ENCODE measurements at regions not wholly inside any gene's neighbourhood (a gene's known extent, or its start where the extent isn't known, plus 50 kb on each side); places are given as distances from the start of the nearest gene placed in this dataset.
"Not testable (repeated sequence)": the region's sequence is repeated elsewhere in the genome, so short reads cannot be mapped to it uniquely, and the experiment has no call there.

GRCh38 chrX:20711366-20711765 is 444.7 kb upstream of the RPS6KA3 start:
- no peak for DNase-seq

- DNase-seq: no peak
These were observed 426.4 kb upstream of the RPS6KA3 start for GRCh38 chrX:20693078-20693477.

GRCh38 chrX:20686256-20686655 is 419.5 kb upstream of the RPS6KA3 start:
- no peak for DNase-seq

GRCh38 chrX:20685652-20686051 is 418.9 kb upstream of the RPS6KA3 start:
- no peak for DNase-seq

DNA sequence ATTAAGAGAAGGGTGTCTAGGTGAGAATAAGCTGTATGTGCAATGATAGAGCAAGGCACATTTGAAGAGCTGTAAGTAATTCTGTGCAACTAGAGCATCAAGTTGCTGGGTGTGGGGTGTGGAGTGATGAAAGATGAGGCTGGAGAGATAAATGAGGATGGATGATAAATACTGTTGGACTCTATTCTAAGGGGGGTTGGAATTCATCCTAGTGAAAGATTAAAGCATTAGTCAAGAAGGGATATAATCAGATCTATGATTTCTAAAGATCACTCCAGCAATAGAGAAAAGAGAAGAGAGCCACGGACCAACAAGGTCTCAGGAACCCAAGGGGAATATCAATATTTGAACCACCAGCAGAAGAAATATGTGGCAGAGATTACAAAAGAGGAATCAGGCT is 415.0 kb upstream of the RPS6KA3 start:
- no peak for DNase-seq

DNA sequence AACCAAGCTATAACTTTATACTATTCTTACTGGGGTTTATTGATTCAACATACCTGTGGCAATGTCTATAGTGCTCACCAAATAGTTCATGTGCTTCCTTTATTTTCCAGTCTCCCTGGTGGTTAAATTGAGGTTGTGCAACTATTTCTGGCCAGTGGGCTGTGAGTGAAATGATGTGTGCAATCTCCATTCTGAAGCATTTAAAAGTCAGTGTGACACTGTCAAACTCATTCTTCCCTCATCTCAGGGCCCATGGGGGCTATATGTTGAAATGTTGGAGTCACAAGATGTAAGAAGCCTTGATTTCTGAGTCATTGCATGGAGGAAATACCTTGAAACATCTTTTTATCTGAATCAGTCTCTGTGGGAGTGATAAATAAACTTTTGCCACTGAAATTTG is 414.3 kb upstream of the RPS6KA3 start:
- DNase-seq: no peak

GRCh38 chrX:20672476-20672875 is 405.8 kb upstream of the RPS6KA3 start:
- DNase-seq: no peak

- DNase-seq: not testable (repeated sequence)
These were observed 405.0 kb upstream of the RPS6KA3 start for GRCh38 chrX:20671746-20672145.

- no peak for DNase-seq
These were observed 403.9 kb upstream of the RPS6KA3 start for GRCh38 chrX:20670611-20671010.

DNA sequence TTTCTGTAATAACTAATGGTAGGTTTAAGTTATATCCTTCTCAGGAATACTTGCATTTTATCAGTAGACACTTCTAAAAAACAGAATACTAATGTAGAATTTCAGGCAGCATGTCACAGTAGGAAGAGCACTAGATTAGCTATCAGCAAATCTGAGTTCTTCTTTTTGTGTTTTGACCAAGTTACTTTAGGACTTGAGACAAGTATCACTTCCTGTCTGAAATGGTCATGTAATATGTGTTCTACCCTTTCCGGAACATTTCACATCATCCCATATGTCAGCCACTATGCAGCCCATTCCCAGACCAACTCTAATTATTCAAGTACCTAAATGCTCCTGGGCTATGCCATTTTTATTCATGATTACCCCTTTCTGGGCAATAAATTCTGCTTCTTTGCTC is 401.8 kb upstream of the RPS6KA3 start:
- DNase-seq: no peak

GRCh38 chrX:20666331-20666730 is 399.6 kb upstream of the RPS6KA3 start:
- DNase-seq: no peak

DNA sequence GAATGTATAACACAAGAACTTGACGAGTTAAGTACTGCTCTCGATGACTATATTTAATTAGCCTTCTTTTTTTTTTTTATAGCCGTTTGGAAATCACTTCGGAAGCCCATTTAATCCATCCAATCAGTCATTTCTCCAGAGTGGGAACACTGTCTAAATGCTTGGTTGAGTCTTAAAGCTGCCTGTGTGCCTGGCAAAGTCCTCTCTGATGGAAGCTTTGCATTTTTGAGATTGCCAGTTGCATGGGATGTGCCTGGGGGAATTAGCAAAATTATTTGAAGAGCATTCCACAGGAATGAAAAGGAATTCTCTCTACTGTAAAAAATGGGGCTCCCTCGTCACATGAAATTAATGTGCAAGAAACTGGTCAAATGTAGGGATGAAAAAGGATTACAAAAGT is 398.8 kb upstream of the RPS6KA3 start:
- DNase-seq: no peak

DNA sequence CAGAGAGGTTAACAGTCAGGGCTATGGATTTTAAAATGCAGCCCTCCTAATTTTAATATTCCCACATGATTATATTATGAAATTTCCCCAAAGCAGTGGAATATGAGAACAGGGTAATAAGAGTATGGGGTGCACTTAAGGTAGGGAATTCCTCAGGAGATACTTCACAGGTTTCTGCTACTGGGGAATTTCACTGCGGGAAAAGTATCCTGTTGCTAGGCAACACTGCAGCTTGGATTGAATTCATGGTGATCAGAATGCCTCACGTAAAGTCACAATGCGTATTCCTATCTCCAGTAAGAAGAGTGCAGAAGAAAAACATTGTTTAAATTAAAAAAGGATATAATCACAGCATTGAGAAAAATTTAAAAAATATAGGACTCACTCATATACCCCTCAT is 398.1 kb upstream of the RPS6KA3 start:
- DNase-seq: no peak

- no peak for DNase-seq
These were observed 397.4 kb upstream of the RPS6KA3 start for GRCh38 chrX:20664131-20664530.

- no peak for DNase-seq
These were observed 396.6 kb upstream of the RPS6KA3 start for GRCh38 chrX:20663336-20663735.

GRCh38 chrX:20656721-20657120 is 390.0 kb upstream of the RPS6KA3 start:
- no peak for DNase-seq

GRCh38 chrX:20654596-20655106 is 387.9 kb upstream of the RPS6KA3 start:
- no peak for DNase-seq

- no peak for DNase-seq
These were observed 386.4 kb upstream of the RPS6KA3 start for GRCh38 chrX:20653070-20653469.

DNA sequence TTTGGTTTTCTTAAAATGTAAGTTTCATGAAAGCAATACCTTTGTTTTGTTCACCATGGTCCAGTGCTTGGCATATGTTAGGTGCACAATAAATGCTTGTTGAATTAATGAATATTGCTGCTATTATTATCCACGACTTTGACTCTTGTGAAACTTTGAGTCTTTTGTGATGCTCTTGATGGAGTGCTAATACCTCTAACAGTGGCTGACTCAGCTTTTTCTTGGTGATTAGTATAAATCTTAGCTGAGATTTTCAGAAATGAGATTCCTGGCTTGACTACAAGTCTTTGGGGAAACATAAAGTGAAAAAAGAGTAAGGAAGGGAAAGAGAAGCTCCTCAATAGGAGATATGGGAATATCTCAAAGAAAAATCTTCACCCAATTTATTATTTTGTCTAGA is 375.2 kb upstream of the RPS6KA3 start:
- no peak for DNase-seq

- DNase-seq: no peak
These were observed 372.4 kb upstream of the RPS6KA3 start for GRCh38 chrX:20639115-20639514.

- no peak for DNase-seq
These were observed 370.6 kb upstream of the RPS6KA3 start for GRCh38 chrX:20637351-20637750.

- no peak for DNase-seq
These were observed 366.7 kb upstream of the RPS6KA3 start for GRCh38 chrX:20633451-20633850.

DNA sequence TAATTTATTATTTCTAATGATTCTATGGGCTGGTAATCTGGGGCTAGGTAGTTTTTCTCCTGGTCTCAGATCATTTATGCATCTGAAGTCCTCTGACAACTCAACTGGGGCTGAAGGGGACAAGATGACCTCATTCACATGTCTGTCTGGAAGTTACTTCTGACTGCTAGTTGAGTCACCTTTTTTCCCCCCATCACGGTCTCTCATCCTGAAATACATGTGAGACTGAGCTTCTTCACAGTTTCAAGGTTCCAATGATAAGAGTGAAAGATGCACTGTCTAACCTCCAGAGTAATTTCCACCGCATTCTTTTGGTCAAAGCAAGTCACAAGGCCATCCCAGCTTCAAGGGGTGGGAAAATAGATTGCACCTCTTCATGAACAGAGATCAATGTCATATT is 356.7 kb upstream of the RPS6KA3 start:
- DNase-seq: no peak

- DNase-seq: no peak
These were observed 353.6 kb upstream of the RPS6KA3 start for GRCh38 chrX:20620306-20620705.

DNA sequence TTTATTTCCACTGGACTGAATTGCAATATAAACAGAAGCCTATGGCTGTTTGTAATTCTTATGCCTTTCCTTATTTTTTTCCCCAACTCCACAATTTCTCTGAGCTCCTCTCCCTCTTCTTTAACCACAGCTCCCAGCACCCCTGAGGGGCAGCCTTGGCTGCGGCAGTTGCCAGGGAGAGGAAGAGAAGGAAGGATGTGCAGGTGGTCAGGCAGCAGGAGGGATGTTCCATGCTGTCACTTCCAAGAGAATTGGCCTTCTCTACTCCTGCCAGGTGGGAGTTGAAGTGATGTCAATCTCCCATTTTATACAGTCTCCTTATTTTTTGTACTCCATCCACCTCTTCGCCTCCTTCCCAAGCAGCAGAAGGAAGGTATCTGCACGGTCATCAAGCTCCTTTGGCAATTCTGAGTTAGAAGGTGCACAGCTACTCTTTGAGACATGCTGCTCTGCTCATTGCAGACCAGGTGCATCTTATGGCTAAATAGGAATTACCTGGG is 343.3 kb upstream of the RPS6KA3 start:
- no peak for DNase-seq

DNA sequence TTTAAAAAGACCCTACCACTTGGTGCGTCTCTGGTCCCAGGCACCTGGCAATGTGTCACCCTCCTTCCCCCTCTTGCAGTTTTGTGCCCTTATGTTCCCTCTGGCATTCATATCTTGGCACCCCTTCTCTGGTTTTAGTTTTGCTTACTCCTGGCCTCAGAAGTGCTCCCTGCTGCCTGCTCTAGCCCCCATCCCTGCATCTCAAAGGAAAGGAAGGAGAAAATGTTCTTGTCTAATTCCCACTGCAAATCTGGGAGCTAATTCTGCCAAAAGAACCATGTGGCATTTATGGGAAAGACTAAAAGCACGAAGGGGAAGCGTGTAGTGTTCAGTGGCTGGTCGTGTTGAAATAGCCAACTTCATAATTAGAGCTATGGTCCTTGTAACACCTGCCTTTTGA is 340.1 kb upstream of the RPS6KA3 start:
- DNase-seq: no peak

All from T-helper 1 cell (primary cell).